GM21737 (cell line): ENCODE measurements at regions not wholly inside any gene's neighbourhood (a gene's known extent, or its start where the extent isn't known, plus 50 kb on each side); places are given as distances from the start of the nearest gene placed in this dataset.
"Not testable (repeated sequence)": the region's sequence is repeated elsewhere in the genome, so short reads cannot be mapped to it uniquely, and the experiment has no call there.

ENCODE experiments used
- ATAC-seq: cut with Tn5 transposase; IDR thresholded peaks from one replicate; pipeline ENCODE4 v1.9.1; 2021; ENCODE audit warnings: mild to moderate bottlenecking, moderate library complexity; ENCODE audit not compliant: unreplicated experiment

GRCh38 chr2:235105821-235106359 lies 154.1 kb downstream of the SH3BP4 start:
- no peak for ATAC-seq

- no peak for ATAC-seq
Observed at GRCh38 chr2:235106874-235107639, 155.2 kb downstream of the SH3BP4 start.

GRCh38 chr2:235107640-235107951 lies 155.8 kb downstream of the SH3BP4 start:
- ATAC-seq = no peak

GRCh38 chr2:235109561-235109960 lies 157.7 kb downstream of the SH3BP4 start:
- ATAC-seq = not testable (repeated sequence)

- no peak for ATAC-seq
Observed at GRCh38 chr2:235112365-235112764, 160.5 kb downstream of the SH3BP4 start.

GRCh38 chr2:235113854-235114253 lies 162.0 kb downstream of the SH3BP4 start:
- ATAC-seq = no peak

- ATAC-seq = no peak
Observed at GRCh38 chr2:235114286-235114685, 162.5 kb downstream of the SH3BP4 start.

GRCh38 chr2:235115521-235115920 lies 163.7 kb downstream of the SH3BP4 start:
- ATAC-seq = no peak

- ATAC-seq = no peak
Observed at GRCh38 chr2:235116885-235117492, 165.2 kb downstream of the SH3BP4 start.

- no peak for ATAC-seq
Observed at GRCh38 chr2:235126768-235127167, 175.0 kb downstream of the SH3BP4 start.

- no peak for ATAC-seq
Observed at GRCh38 chr2:235127931-235128330, 176.1 kb downstream of the SH3BP4 start.

- ATAC-seq = no peak
Observed at GRCh38 chr2:235129850-235130249, 178.0 kb downstream of the SH3BP4 start.

GRCh38 chr2:235131334-235132305 lies 179.8 kb downstream of the SH3BP4 start:
- no peak for ATAC-seq

GRCh38 chr2:235132651-235133050 lies 180.8 kb downstream of the SH3BP4 start:
- ATAC-seq = no peak

GRCh38 chr2:235133837-235134236 lies 182.0 kb downstream of the SH3BP4 start:
- ATAC-seq = no peak

GRCh38 chr2:235134420-235134819 lies 182.6 kb downstream of the SH3BP4 start:
- no peak for ATAC-seq

- ATAC-seq = no peak
Observed at GRCh38 chr2:235135195-235135965, 183.6 kb downstream of the SH3BP4 start.

GRCh38 chr2:235135990-235136561 lies 184.3 kb downstream of the SH3BP4 start:
- ATAC-seq = no peak

- ATAC-seq = no peak
Observed at GRCh38 chr2:235138339-235138738, 186.5 kb downstream of the SH3BP4 start.
